ENCODE measurements at regions not wholly inside any gene's neighbourhood (a gene's known extent, or its start where the extent isn't known, plus 50 kb on each side); places are given as distances from the start of the nearest gene placed in this dataset.

GRCh38 chr13:53447456-53447855 is 418.8 kb downstream of the OLFM4 start:
- TF ChIP-seq CTCF (conservative IDR thresholded peaks at IDR 0.05 in 1 of 2, IDR thresholded peaks at IDR 0.05 in 1 of 2; ENCODE audit: extremely low read depth in 1 of 2, insufficient read depth in 1 of 2, low read depth in 1 of 2, low read length in 2 of 2) (no peak), EZH2 (IDR thresholded peaks at IDR 0.05; ENCODE audit: borderline replicate concordance, low read length) (no peak)
